Fibroblast of pulmonary artery (primary cell): ENCODE measurements at regions not wholly inside any gene's neighbourhood (a gene's known extent, or its start where the extent isn't known, plus 50 kb on each side); places are given as distances from the start of the nearest gene placed in this dataset.
A peak's percentile ranks its signal among the peaks of the same experiment; 100 is the strongest.

Experiments used
- DNase-seq: peaks from one replicate; pipeline ENCODE4 v3.0.0-alpha.2; 2010; ENCODE audit warnings: low read depth
- H3K4me3 ChIP-seq: replicated peaks from 2 replicates; pipeline ENCODE4 v1.5.1; 2011; ENCODE audit warnings: low read depth, mild to moderate bottlenecking, control low read depth, low read length, moderate library complexity
- CTCF ChIP-seq: IDR thresholded peaks from 2 replicates; pipeline ENCODE4 v1.5.1; 2011; ENCODE audit warnings: mild to moderate bottlenecking, control low read depth, low read length, inconsistent platforms; ENCODE audit errors: missing control alignments

GRCh38 chr2:192286093-192286701 is 91.5 kb upstream of the TMEFF2 start:
- TF ChIP-seq CTCF = peak; percentile 79
- no peak overlapping the region for H3K4me3 ChIP-seq
- peak; percentile 82 for DNase-seq

DNA sequence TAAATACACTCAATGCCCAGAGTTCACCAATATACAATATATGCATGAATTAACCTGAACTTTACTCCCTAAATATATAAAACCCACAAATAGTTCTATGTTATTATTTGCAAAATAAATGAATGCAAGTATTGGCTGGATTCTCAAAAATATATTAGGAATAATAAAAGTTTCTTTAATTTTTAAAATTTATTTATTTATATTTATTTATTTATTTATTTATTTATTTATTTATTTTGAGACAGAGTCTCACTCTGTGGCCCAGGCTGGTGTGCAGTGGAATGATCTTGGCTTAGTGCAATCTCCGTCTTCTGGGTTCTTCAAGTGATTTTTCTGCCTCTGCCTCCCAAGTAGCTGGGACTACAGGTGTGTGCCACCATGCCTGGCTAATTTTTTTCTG is 88.7 kb upstream of the TMEFF2 start:
- DNase-seq = no peak
- H3K4me3 ChIP-seq = no peak overlapping the region
- TF ChIP-seq CTCF = no peak

DNA sequence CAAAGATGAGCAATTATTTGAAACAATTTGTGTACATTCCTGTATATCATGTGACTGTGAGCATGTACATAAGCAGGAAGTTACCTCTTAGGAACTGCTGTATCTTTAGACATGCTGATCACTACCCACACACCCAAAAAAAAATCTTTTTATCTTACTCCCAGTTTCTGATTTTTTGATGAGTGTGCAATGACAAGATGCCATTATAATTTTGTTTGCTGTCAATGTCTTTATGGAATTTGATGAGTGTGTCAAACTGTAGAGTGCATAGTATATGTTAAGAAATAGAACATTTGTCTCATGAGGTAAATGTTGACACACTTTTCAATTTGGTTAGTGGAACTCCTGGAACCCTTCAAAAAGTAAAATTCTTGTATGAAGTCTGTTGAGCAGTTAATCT is 84.0 kb upstream of the TMEFF2 start:
- DNase-seq = no peak
- H3K4me3 ChIP-seq = no peak overlapping the region
- TF ChIP-seq CTCF = no peak

GRCh38 chr2:192277494-192278109 is 82.9 kb upstream of the TMEFF2 start:
- no peak overlapping the region for H3K4me3 ChIP-seq
- no peak for TF ChIP-seq CTCF
- no peak for DNase-seq

GRCh38 chr2:192275632-192276031 is 80.9 kb upstream of the TMEFF2 start:
- DNase-seq = no peak
- no peak overlapping the region for H3K4me3 ChIP-seq
- TF ChIP-seq CTCF = no peak

- no peak overlapping the region for H3K4me3 ChIP-seq
- peak; percentile 87 for DNase-seq
- no peak for TF ChIP-seq CTCF
Measured at GRCh38 chr2:192267484-192267883, 72.8 kb upstream of the TMEFF2 start.

DNA sequence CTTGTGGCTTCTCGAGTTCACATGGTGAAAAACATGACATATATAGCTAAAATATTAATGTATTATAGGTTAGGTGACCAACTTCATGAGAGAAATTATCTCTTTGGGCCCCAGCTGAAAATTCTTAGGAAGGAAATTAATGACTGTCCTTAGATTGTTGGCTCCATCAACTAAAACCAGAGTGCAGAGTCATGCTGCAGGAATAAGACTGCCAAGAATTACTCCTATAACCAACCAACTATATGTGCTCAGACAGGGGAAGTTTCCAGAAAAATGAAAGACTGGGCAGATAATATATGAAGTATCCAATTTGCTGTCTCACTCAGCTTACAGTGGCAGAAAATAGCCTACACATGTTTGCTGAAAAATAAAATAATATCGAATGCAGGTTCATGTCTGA is 71.0 kb upstream of the TMEFF2 start:
- peak; percentile 49 for DNase-seq
- H3K4me3 ChIP-seq = no peak overlapping the region
- TF ChIP-seq CTCF = no peak
